DND-41 (cell line): ENCODE measurements at regions not wholly inside any gene's neighbourhood (a gene's known extent, or its start where the extent isn't known, plus 50 kb on each side); places are given as distances from the start of the nearest gene placed in this dataset.

Source experiments
- ATAC-seq: fragments of 200-7000 bp; cut with Tn5 transposase; 3 replicates; pipeline ENCODE4 v1.9.1; 2021; ENCODE audit warnings: low read depth; ENCODE audit not compliant: insufficient read depth
- DNase-seq: peaks from one replicate; pipeline ENCODE4 v3.0.0-alpha.2; 2020
- H2AFZ ChIP-seq: 2 replicates; pipeline ENCODE4 v1.6.0; 2012; ENCODE audit warnings: low read depth, low read length
- H3K27ac ChIP-seq: 2 replicates; pipeline ENCODE4 v1.5.1; 2012; ENCODE audit warnings: low read length, inconsistent platforms
- H3K27me3 ChIP-seq: fragments of 200-600 bp; sonication (generic); 2 replicates; pipeline ENCODE4 v1.6.0; 2012; ENCODE audit warnings: low read length, mild to moderate bottlenecking, inconsistent platforms; ENCODE audit not compliant: insufficient read depth, poor library complexity
- H3K36me3 ChIP-seq: 2 replicates; pipeline ENCODE4 v1.5.1; 2012; ENCODE audit warnings: low read length, inconsistent platforms; ENCODE audit not compliant: insufficient read depth
- H3K4me1 ChIP-seq: 2 replicates; pipeline ENCODE4 v1.5.1; 2012; ENCODE audit warnings: mild to moderate bottlenecking, low read length; ENCODE audit not compliant: insufficient read depth
- H3K4me2 ChIP-seq: 2 replicates; pipeline ENCODE4 v1.6.0; 2012; ENCODE audit warnings: mild to moderate bottlenecking, moderate library complexity, low read length, inconsistent platforms; ENCODE audit not compliant: insufficient read depth
- H3K4me3 ChIP-seq, 2 experiments: fragments of 200-600 bp in 1 of 2; shearing (Covaris generic) in 1 of 2; 2 replicates each; pipeline ENCODE4 v1.5.1; 2012 to 2016; ENCODE audit warnings: inconsistent platforms in 2 of 2, low read length in 2 of 2, mild to moderate bottlenecking in 2 of 2, low read depth in 1 of 2, moderate library complexity in 1 of 2
- H3K79me2 ChIP-seq: 2 replicates; pipeline ENCODE4 v1.6.0; 2012; ENCODE audit warnings: low read length, inconsistent platforms; ENCODE audit not compliant: insufficient read depth
- H3K9ac ChIP-seq: 2 replicates; pipeline ENCODE4 v1.6.0; 2012; ENCODE audit warnings: low read depth, mild to moderate bottlenecking, inconsistent platforms, low read length, moderate library complexity
- H3K9me3 ChIP-seq: 2 replicates; pipeline ENCODE4 v1.5.1; 2012; ENCODE audit warnings: low read length, moderate library complexity, mild to moderate bottlenecking, inconsistent platforms; ENCODE audit not compliant: insufficient read depth, severe bottlenecking
- H4K20me1 ChIP-seq: 2 replicates; pipeline ENCODE4 v1.6.0; 2012; ENCODE audit warnings: low read length; ENCODE audit not compliant: insufficient read depth
- CTCF ChIP-seq: IDR thresholded peaks from 2 replicates; pipeline ENCODE4 v1.5.1; 2012; ENCODE audit warnings: borderline replicate concordance, low read length, moderate library complexity, mild to moderate bottlenecking; ENCODE audit not compliant: poor library complexity, severe bottlenecking; ENCODE audit errors: extremely low read depth
- EZH2 ChIP-seq: IDR thresholded peaks from 3 replicates; pipeline ENCODE4 v1.6.1; 2012; ENCODE audit warnings: borderline replicate concordance, low read depth, mild to moderate bottlenecking, moderate library complexity, low read length, inconsistent platforms; ENCODE audit not compliant: severe bottlenecking

GRCh38 chr3:20905210-20905805 is 719.3 kb upstream of the SGO1 start:
- TF ChIP-seq CTCF (no peak), EZH2 (no peak)
- no peaks in the 10 kb centered on the region for H3K27me3 ChIP-seq
- no peak overlapping the region for H3K9ac ChIP-seq
- no peak overlapping the region for H2AFZ ChIP-seq
- no peaks in the 10 kb centered on the region for H3K36me3 ChIP-seq
- H3K4me1 ChIP-seq, result no peaks in the 10 kb centered on the region
- no peak overlapping the region for H3K4me2 ChIP-seq
- H3K4me3 ChIP-seq, result no peak overlapping the region
- no peak for DNase-seq
- H4K20me1 ChIP-seq, result no peaks in the 10 kb centered on the region
- no peaks in the 10 kb centered on the region for H3K79me2 ChIP-seq
- no peaks in the 10 kb centered on the region for H3K9me3 ChIP-seq
- no peak overlapping the region for H3K27ac ChIP-seq
- no peak for ATAC-seq

GRCh38 chr3:20904671-20905070 is 718.7 kb upstream of the SGO1 start:
- no peak for TF ChIP-seq CTCF
- no peak for TF ChIP-seq EZH2
- H3K4me2 ChIP-seq, result no peak overlapping the region
- DNase-seq, result no peak
- no peaks in the 10 kb centered on the region for H3K79me2 ChIP-seq
- no peak overlapping the region for H3K9ac ChIP-seq
- no peaks in the 10 kb centered on the region for H4K20me1 ChIP-seq
- H3K4me3 ChIP-seq, result no peak overlapping the region
- no peak overlapping the region for H2AFZ ChIP-seq
- H3K27me3 ChIP-seq, result no peaks in the 10 kb centered on the region
- H3K36me3 ChIP-seq, result no peaks in the 10 kb centered on the region
- no peaks in the 10 kb centered on the region for H3K9me3 ChIP-seq
- no peak for ATAC-seq
- H3K27ac ChIP-seq, result no peak overlapping the region
- H3K4me1 ChIP-seq, result no peaks in the 10 kb centered on the region

- no peaks in the 10 kb centered on the region for H3K27me3 ChIP-seq
- H3K27ac ChIP-seq, result no peak overlapping the region
- H3K9me3 ChIP-seq, result no peaks in the 10 kb centered on the region
- H3K4me3 ChIP-seq, result no peak overlapping the region
- H3K4me2 ChIP-seq, result no peak overlapping the region
- ATAC-seq (no peak), DNase-seq (no peak)
- no peaks in the 10 kb centered on the region for H3K36me3 ChIP-seq
- H3K9ac ChIP-seq, result no peak overlapping the region
- H3K79me2 ChIP-seq, result no peaks in the 10 kb centered on the region
- no peak for TF ChIP-seq EZH2
- no peak for TF ChIP-seq CTCF
- no peaks in the 10 kb centered on the region for H4K20me1 ChIP-seq
- no peak overlapping the region for H2AFZ ChIP-seq
- H3K4me1 ChIP-seq, result no peaks in the 10 kb centered on the region
Measured at GRCh38 chr3:20898962-20899361, 713.0 kb upstream of the SGO1 start.

- no peak for ATAC-seq
- no peaks in the 10 kb centered on the region for H3K79me2 ChIP-seq
- no peak for TF ChIP-seq CTCF
- TF ChIP-seq EZH2, result no peak
- no peaks in the 10 kb centered on the region for H3K9me3 ChIP-seq
- H3K4me3 ChIP-seq, result no peak overlapping the region
- H3K4me1 ChIP-seq, result no peaks in the 10 kb centered on the region
- no peak for DNase-seq
- H3K36me3 ChIP-seq, result no peaks in the 10 kb centered on the region
- H4K20me1 ChIP-seq, result no peaks in the 10 kb centered on the region
- no peak overlapping the region for H3K4me2 ChIP-seq
- no peaks in the 10 kb centered on the region for H3K27me3 ChIP-seq
- no peak overlapping the region for H3K9ac ChIP-seq
- no peak overlapping the region for H2AFZ ChIP-seq
- H3K27ac ChIP-seq, result no peak overlapping the region
Measured at GRCh38 chr3:20890111-20890519, 704.1 kb upstream of the SGO1 start.
